Midbrain (tissue), 1 donor: ENCODE measurements at regions not wholly inside any gene's neighbourhood (a gene's known extent, or its start where the extent isn't known, plus 50 kb on each side); places are given as distances from the start of the nearest gene placed in this dataset.
"Not testable (repeated sequence)": the region's sequence is repeated elsewhere in the genome, so short reads cannot be mapped to it uniquely, and the experiment has no call there.

Experiments used
- DNase-seq: peaks from one replicate; lab custom pipeline; 2025; lab: John Stamatoyannopoulos, UW

DNA sequence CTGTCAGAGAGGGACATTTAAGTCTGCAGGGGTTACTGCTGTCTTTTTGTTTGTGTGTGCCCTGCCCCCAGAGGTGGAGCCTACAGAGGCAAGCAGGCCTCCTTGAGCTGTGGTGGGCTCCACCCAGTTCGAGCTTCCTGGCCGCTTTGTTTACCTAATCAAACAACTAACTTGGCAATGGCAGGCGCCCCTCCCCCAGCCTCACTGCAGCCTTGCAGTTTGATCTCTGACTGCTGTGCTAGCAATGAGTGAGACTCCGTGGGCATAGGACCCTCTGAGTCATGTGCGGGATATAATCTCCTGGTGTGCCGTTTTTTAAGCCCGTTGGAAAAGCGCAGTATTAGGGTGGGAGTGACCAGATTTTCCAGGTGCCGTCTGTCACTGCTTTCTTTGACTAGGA lies 216.8 kb upstream of the CDKN2B start:
- not testable (repeated sequence) for DNase-seq

DNA sequence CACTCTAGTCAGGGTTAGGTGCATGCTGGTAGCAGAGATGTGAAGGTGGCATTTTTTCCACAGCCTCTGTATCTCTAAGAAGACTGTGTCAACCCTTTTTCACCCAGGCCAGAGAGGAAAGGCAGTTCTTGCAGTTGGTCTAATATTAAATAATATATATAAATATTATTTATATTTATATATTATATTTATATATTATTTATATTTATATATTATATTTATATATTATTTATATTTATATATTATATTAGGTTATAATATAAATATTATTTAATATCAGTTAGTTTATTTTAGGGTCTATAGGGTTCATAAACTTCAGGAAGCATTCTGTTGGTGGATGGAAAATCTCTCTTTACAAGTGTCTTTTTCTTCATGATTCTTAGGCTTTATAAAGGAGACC lies 218.6 kb upstream of the DMRTA1 start:
- no peak for DNase-seq

DNA sequence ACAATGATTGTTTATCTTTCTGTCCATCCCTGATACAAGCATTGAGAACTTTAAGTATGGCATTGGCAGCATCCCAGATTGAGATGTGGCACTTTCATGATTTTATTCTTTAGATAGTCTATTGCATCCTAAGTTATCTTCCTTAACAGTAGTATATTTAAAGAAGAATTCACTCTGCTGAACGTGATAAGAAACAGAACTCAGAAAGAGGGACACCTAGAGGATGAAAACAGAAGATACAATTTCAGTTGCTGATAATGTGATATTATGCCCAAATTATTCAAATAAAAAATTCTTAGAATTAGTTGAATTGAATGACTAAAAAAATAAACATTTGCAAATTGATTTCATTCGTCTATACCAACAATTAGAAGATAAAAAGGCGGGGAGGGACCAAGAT lies 218.1 kb upstream of the DMRTA1 start:
- DNase-seq: no peak

DNA sequence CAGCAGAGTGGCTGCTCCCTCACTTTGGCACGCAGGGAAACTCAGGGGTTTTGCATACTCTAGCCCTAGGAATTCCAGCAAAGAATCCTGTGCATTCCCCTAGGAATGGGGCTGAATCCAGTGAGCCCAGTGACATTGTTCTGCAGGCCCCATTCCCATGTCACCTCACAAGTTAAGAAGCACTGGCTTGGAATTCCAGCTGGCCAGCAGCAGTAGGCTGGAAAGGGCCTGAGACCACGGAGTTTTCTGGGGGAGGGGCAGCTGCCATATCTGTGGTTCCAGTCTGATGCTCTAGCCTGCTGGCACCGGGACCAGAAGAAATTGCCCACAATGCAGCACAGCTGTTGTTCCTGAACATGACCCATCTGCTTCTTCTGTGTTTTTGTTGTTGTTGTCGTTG lies 217.6 kb upstream of the DMRTA1 start:
- DNase-seq: no peak

DNA sequence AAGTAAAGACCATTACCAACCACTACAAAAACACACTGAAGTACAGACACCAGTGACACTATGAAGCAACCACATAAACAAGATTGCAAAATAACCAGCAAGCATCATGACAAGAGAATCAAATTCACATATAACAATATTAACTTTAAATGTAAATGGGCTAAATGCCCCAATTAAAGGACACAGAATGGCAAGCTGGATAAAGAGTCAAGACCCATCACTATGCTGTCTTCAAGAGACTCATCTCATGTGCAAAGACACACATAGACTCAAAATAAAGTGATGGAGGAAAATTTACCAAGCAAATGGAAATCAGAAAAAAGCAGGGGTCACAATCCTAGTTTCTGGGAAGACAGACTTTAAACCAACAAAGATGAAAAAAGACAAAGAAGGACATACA lies 215.3 kb upstream of the DMRTA1 start:
- not testable (repeated sequence) for DNase-seq

DNA sequence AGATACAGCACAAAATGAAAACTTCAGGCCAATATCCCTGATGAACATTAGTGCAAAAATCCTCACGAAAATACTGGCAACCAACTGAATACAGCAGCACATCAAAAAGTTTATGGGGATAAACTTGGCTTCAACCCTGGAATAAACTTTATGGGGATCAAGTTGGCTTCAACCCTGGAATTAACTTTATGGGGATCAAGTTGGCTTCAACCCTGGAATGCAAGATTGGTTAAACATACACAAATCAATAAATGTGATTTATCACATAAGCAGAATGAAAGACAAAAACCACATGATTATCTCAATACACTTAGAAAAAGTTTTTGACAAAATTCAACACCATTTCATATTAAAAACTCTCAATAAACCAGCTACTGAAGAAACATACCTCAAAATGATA lies 213.7 kb upstream of the DMRTA1 start:
- DNase-seq: no peak

DNA sequence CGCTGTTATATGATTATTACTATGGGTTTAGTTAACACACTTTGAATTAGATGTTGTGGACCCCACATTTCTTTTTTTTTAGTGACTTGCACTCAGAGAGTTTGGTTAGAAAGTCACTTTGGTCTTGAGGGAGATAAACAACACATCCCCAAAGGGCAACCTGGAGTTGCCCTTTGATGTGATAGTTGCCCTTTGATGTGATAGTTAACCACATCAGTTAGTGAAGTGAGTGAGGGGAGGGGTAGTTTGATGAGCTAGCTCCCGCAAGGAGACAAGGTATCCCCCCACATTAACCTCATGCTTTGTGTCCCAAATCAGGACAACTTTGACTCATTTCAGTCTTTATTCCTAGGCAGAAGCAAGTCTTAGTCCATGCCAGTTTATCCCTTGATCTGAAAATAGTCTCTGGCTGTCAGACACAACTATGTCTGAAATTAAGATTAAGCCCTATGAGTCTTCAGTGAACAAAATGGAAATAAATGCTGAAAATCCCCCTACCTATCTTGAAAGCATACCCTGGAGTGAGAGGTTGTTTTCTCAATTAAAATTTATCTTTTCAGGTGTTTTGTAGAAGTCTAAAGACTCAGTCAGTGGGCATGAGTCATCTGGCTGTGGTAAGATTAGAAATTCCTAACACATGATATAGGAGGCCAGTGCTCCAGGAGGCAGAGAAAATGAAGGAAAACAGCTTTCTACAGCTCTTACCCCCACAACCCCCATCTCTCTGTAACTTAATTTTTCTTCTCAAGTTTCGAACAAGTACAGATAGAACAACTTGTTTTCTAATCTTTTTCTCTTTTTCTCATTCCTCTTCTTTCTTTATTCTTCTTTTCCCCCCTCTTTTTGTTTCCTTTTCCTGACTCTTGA lies 208.9 kb upstream of the DMRTA1 start:
- no peak for DNase-seq

DNA sequence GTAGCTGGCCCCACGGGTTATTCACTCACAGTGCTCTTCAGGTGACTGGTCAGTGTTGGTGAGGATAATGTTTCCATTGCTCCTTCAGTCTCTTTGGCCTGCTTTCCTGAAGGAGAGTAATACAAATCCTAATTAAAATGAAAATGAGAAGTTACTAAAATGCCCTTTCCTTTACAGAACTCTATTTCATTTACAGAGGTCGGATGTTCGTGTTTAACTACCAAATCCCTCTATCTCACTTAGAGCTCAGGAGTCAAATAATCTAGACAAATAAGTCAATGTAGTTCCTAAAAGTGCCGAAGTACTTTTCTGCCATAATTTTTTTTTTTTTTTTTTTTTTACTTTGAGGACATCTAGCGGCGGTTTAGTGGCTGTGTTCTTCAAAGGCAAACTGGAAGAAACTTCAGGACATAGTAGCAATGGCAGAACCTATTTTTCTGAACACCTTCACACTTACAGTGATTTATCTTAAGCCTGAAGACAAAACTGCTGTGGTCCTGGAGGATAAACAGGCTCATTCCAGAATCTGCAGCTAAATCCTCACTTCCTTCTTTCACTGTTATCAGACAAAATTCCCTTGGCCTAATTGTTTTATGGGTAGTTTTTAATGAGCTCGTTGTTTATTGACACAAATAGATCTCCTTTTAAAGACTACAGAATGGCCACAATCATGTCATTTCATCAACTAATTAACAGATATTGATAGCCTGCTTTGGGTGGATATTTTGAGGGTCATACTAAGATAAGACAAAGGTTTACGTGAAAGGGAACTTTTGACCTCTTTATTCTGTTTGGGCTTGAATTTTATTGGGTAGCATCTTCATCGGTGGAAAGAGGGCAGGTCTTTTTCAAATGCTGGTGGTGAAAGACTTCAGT lies 207.6 kb upstream of the DMRTA1 start:
- DNase-seq: no peak

DNA sequence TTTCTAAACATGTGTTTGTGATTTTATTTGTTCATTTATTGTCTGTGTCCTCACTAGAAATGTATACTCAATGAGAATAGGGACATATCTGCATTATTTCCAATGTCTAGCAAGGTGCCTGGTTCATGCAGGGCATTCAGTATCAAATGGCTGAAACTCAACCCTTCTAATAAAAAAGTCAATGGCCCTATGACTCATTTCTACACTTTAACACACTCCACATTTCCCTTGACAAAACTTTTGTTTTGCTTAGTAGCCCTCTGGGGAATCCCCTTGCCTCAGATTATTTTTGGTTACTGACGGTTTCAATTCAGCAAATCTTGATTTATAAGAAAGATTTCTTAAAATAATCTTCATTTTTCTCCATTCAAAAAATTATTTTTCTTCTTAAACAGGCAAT lies 206.0 kb upstream of the DMRTA1 start:
- no peak for DNase-seq

DNA sequence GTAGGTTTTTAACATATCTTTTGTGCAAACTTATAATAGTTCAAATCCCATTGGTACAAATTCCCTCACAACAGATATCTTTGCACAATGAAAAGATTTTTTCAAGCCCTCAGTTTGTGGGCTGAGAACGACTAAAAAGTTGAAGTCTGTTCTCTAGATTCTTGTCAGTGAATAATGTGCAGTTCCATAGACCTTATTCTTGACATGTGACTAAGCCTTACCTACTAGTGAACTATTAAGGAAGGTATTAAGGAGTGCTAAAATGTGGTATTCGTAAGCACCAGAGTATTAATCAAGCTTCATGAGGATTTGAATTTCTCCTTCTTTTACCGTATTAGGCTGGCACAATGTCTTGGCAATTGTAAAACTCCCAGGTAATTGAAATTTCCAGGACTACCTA lies 205.6 kb upstream of the DMRTA1 start:
- DNase-seq: no peak

DNA sequence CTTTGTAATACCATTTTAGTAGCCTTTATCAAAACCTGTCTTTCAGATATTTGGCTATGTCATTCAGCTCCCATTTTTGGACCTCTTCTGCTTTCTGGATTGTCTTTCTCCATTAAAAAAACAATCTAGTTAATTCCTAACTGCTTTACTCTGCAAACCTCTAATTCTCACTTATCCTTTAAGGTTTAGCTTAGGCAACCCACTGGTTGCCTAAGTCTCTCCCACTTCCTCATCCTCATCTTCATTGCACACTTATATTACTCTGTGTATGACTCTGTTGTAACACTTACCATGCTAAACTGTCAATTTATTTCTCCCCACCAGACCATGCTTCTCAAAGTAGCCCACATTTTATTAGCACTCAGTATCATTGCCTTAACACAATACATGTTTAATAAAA lies 205.0 kb upstream of the DMRTA1 start:
- no peak for DNase-seq

DNA sequence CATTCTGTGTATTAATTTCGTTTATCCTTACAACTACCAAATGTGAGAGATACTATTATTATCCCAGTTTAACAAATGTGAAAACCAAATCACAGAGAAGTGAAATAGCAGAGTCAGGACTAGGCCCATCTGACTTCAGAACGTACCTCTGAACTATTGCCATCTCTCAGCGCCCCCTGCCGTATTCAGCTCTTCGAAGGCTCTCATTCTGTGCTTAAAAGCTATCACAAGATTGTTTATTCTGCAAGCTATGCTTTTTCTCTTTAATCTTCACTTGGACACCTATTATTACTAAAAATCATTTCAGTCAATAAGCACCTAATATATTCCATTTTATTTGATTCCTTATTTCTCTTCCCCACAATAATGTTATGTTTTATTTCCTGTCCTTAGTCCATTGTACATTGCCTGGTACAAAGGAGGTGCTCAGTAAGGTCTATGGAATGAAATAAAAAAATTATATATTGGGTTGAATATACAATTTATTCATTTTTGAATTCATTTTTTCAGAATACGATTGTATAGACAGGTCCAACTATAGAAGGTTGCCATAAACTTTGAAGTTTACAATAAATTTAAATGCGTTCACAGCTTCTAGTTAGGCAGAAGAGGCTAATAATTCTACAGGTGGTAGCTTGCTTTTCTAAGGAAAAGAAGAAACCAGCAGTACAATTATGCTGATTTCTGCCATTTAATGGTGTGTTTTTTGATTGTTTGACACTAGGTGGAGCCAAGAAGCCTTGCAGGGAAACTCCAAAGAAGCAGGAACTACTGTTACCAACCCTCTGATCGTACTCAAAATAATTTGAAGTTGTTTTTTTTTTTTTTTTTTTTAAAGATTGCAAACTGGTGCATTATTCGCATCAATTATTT lies 202.2 kb upstream of the DMRTA1 start:
- DNase-seq: peak; percentile 22

DNA sequence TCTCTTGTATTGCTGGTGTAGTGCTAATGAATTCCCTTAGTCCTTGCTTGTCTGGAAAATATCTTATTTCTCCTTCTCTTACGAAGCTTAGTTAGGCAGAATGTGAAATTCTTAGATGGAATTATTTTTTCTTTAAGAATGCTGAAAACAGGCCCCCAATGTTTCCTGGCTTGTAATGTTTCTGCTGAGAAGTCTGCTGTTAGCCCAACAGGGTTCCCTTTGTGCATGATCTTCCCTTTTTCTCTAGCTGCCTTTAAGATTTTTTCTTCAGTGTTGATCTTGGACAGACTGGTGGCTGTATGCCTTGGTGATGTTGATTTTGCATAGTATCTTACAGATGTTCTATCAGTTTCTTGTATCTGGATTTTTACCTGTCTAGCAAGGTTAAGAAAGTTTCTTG lies 191.3 kb upstream of the DMRTA1 start:
- DNase-seq: no peak

DNA sequence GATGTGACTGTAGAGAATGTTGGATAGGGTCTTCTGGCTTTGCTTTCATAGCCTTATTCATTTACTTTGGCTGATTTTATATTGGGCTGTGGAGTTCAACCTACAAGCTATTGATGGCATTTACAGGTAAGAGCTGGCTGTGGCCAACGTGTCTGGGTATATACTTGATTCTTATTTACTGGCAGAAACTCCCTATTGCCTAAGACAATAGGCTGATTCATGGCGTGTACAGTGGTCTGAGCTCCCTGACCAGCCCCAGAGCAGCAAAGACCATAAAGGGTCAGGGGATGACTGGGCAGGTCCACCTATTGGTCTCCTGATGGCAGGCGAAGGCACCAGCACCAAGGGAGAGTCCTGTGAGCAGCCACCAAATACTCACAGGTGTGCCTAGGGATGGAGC lies 190.2 kb upstream of the DMRTA1 start:
- no peak for DNase-seq

DNA sequence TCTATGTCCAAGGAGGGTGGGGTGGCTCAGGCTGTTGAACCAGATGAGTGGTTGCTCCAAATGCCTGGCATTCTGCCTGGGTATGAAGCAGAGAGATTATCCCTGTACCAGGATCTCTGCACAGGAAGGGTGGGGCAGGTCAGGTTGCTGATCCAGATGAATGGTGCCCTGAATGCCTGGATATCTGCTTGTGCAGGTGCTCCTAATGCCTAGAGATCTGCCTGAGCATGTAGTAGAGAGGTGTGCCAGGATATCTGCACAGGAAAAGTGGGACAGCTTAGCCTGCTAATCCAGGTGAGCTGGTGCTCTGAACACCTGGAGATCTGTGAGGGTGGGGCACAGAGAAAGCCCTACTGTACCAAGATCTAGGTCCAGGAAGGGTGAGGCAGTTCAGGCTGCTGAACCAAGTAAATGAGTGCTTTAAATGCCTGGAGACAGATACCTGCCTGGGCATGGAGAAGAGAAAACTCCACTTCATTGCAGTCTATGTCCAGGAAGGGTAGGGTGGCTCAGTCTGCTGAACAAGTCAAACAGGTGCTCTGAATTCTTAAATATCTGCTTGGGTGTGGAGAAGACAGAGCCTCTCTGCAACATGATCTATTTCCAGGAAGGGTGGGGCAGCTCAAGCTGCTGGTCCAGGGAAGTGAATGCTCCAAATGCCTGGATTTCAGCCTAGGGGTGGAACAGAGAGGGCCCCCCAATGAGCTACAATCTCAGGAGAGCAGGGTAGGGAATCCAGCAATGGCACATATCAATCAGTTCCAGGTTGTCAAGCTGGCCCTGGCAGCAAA lies 189.4 kb upstream of the DMRTA1 start:
- no peak for DNase-seq

DNA sequence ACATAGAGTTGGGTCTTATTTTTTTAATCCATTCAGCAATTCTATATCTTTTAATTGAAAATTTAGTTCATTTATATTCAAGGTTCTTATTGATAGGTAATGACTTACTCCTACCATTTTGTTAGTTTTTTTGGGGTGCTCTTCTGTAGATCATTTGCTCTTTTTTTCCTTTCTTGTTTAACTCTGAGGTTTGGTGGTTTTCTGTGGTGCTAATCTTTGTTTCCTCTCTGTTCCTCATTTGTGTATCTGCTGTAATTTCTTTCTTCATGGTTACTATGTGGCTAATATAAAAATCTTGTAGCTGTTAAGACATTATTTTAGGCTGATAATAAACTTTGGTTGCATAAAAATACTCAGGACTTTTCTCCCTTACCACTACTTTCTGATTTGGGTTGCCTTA lies 181.6 kb upstream of the DMRTA1 start:
- DNase-seq: no peak

DNA sequence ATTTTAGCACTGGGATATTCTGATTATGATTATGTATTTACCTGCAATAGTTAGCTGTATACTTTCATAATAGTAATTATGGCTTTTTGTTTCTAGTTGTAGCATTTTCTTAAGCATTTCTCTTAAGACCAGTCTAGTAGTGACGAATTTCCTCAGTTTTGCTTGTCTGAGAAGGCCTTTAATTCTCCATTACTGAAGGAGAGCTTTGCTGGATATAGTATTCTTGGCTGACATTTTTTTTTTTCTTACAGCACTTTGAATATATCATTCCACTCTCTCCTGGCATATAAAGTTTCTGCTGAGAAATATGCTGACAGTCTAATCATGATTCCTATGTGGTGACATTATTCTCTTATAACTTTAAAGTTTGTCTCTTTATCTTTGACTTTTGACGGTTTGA lies 181.1 kb upstream of the DMRTA1 start:
- DNase-seq: no peak

DNA sequence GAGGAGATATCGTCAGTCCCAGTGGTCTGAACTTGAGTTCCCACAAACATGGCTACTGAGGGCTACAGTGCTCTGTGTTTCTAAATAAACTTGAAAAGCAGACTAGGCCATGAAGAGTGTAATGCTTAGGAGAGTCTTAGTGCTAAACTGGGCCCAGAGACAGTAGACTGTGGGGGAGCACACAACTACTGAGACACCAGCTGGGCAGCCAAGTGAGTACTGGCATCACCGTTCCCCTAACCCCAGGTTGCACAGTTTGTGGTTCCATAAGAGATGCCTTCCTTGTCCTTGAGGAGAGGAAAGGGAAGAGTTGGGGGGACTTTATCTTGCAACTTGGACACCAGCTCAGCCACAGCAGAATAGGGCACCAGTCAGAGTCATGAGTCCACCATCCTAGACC lies 172.1 kb upstream of the DMRTA1 start:
- no peak for DNase-seq

DNA sequence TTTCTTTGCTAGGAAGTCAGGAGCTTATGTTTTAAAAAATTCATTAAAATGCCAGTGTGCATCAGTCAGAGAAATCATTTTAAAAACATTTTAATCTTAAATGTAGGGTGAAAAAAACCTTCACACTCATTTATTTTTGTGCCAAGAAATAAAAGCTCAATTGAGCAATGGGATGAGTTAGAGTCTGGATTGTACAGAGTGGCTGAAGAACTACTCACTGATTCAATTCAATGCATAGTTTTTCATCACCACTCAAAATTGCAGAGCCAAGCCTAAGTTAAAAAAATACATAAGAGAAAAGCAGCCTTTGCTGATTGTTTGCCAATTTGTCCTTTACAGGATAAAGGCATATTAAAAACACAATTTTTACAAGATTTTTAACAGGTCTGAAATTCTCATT lies 168.2 kb upstream of the DMRTA1 start:
- DNase-seq: no peak

DNA sequence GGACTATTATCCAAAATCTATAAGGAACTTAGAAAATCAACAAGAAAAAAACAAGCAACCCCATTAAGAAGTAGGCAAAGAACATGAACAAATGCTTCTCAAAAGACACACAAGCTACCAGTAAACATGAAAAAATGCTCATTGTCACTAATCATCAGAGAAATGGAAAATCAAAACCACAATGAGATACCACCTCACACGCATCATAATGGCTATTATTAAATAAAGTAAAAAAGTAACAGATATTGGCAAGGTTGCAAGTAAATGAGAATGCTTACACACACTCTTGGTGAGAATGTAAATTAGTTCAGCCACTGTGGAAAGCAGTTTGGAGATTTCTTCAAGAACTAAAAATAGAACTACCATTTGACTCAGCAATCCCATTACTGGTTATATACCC lies 167.0 kb upstream of the DMRTA1 start:
- no peak for DNase-seq

DNA sequence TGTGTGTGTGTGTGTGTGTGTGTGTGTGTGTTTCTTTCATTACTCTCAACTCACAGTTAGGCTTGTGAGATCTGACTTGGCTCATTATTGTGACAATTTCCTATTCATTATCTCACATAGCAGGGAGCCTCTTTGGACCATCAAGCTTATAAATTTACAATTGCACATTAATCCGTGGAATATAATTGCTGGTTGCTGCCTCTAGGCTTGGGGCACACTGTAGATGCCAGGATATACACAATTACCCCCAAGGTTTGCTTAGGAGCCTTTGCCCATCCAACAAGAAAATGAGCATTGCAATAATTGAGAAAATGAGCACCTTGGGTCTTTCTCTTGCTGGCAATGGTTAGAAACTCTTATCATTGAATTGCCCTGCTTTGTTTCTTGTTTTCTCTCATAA lies 161.6 kb upstream of the DMRTA1 start:
- DNase-seq: no peak

DNA sequence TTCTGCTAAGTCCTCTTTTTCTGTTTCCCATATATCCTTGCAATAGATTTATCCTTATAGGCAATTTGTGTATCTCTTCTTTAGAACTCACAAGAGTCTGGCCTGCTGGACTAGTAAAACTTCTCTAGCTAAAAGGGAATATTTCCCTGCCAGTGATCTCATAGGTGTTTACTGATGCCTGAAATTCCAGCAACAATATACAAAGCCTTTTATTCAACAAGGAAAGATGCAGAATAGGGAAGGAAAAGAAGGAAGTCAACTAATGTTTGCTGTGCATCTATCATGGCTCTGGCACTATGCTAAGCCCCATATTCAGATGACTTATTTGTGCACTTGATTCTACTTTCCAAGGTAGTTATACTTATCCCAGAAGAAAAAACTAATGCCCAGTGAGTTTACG lies 160.0 kb upstream of the DMRTA1 start:
- no peak for DNase-seq
